ENCODE measurements at regions not wholly inside any gene's neighbourhood (a gene's known extent, or its start where the extent isn't known, plus 50 kb on each side); places are given as distances from the start of the nearest gene placed in this dataset.

DNA sequence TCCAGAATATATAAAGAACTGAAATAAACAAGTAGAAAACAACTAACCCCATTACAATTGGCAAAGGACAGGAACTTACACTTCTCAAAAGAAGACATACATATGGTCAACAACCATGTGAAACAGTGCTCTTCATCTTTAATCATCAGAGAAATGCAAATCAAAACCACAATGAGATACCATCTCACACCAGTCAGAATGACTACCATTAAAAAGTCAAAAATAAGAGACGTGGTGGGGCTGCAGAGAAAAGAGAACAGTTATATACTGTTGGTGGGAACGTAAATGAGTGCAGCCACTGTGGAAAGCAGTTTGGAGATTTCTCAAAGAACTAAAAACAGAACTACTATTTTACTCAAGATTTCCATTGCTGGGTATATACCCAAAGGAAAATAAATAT, 1696.3 kb upstream of the TMEFF2 start:
- Histone ChIP-seq H3K36me3 (ENCODE audit: control insufficient read depth in 4 of 4, insufficient read depth in 4 of 4, low read length in 3 of 4) (no peaks in the 10 kb centered on the region), H3K4me1 (ENCODE audit: control extremely low read depth in 1 of 4, control insufficient read depth in 4 of 4, insufficient read depth in 4 of 4, low read length in 3 of 4) (no peaks in the 10 kb centered on the region), H3K27ac (ENCODE audit: insufficient read depth in 1 of 2, low read depth in 1 of 2, low read length in 2 of 2, poor library complexity in 1 of 2, severe bottlenecking in 2 of 2) (no peak overlapping the region), H3K4me3 (ENCODE audit: control insufficient read depth in 1 of 7, extremely low read depth in 1 of 7, insufficient read depth in 4 of 7, low read depth in 2 of 7, low read length in 6 of 7) (no peak overlapping the region), H3K9me3 (ENCODE audit: control extremely low read depth in 1 of 5, control insufficient read depth in 4 of 5, insufficient read depth in 2 of 5, low read depth in 1 of 5, low read length in 4 of 5) (no peaks in the 10 kb centered on the region), H3K27me3 (replicated peaks in 2 of 5; ENCODE audit: control insufficient read depth in 4 of 5, insufficient read depth in 5 of 5, low read length in 4 of 5) (no peaks in the 10 kb centered on the region)
- ChIA-PET CTCF (no interaction called here), POLR2A (no interaction called here)
- WGBS (ENCODE audit: insufficient coverage), result no CpG with 5 or more reads among the region's 2 CpGs
- no peak for DNase-seq

DNA sequence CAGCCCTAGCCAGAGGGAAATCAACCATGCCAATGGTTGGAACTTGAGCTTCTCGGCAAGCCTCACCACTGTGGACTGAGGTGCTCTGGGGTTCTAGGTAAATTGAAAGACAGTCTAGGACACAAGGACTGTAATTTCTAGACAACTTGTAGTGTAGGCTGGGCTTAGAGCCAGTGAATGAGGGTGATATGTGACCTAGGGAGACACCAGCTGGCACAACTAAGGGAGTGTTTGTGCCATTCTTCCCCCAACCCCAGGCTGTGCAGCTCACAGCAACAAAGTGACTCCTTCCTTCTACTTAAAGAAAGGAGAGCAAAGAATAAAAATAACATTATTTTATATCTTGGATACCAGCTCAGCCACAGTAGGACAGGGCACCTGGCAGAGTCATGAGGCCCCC, 1690.7 kb upstream of the TMEFF2 start:
- Histone ChIP-seq H3K9me3 (ENCODE audit: control extremely low read depth in 1 of 5, control insufficient read depth in 4 of 5, insufficient read depth in 2 of 5, low read depth in 1 of 5, low read length in 4 of 5) (peaks cover 0 to 5% (median 0%) of the 10 kb centered on the region in 5 experiments), H3K4me1 (ENCODE audit: control extremely low read depth in 1 of 4, control insufficient read depth in 4 of 4, insufficient read depth in 4 of 4, low read length in 3 of 4) (no peaks in the 10 kb centered on the region), H3K27ac (ENCODE audit: insufficient read depth in 1 of 2, low read depth in 1 of 2, low read length in 2 of 2, poor library complexity in 1 of 2, severe bottlenecking in 2 of 2) (no peak overlapping the region), H3K27me3 (replicated peaks in 2 of 5; ENCODE audit: control insufficient read depth in 4 of 5, insufficient read depth in 5 of 5, low read length in 4 of 5) (no peaks in the 10 kb centered on the region), H3K4me3 (ENCODE audit: control insufficient read depth in 1 of 7, extremely low read depth in 1 of 7, insufficient read depth in 4 of 7, low read depth in 2 of 7, low read length in 6 of 7) (no peak overlapping the region), H3K36me3 (ENCODE audit: control insufficient read depth in 4 of 4, insufficient read depth in 4 of 4, low read length in 3 of 4) (no peaks in the 10 kb centered on the region)
- DNase-seq, result no peak
- ChIA-PET CTCF (no interaction called here), POLR2A (no interaction called here)
- 100% methylated on average over 1 of the region's 1 CpG for WGBS (ENCODE audit: insufficient coverage)

DNA sequence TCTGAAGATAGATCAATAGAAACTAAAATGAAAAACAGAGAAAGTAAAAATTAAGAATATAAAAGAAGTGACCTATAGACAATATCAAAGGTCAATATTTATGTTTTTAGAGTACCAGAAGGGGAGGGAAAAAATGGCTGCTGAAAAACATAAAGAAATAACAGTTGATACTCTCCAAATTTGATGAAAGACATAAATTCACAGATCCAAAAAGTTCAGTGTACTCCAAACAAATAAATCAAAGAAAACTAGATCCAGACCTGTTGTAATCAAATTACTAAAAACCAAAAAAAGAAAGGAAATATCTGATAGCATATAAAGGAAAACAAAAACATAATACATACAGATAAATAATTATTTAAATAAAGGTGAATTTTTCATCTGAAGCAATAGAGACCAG, 1689.1 kb upstream of the TMEFF2 start:
- peaks cover 0 to 7% (median 0%) of the 10 kb centered on the region in 5 experiments for H3K9me3 ChIP-seq (ENCODE audit: control extremely low read depth in 1 of 5, control insufficient read depth in 4 of 5, insufficient read depth in 2 of 5, low read depth in 1 of 5, low read length in 4 of 5)
- POLR2A ChIA-PET, result no interaction called here
- no peak overlapping the region for H3K27ac ChIP-seq (ENCODE audit: insufficient read depth in 1 of 2, low read depth in 1 of 2, low read length in 2 of 2, poor library complexity in 1 of 2, severe bottlenecking in 2 of 2)
- DNase-seq, result no peak
- CTCF ChIA-PET, result no interaction called here
- H3K4me1 ChIP-seq (ENCODE audit: control extremely low read depth in 1 of 4, control insufficient read depth in 4 of 4, insufficient read depth in 4 of 4, low read length in 3 of 4), result no peaks in the 10 kb centered on the region
- H3K36me3 ChIP-seq (ENCODE audit: control insufficient read depth in 4 of 4, insufficient read depth in 4 of 4, low read length in 3 of 4), result no peaks in the 10 kb centered on the region
- H3K27me3 ChIP-seq (replicated peaks in 2 of 5; ENCODE audit: control insufficient read depth in 4 of 5, insufficient read depth in 5 of 5, low read length in 4 of 5), result no peaks in the 10 kb centered on the region
- no peak overlapping the region for H3K4me3 ChIP-seq (ENCODE audit: control insufficient read depth in 1 of 7, extremely low read depth in 1 of 7, insufficient read depth in 4 of 7, low read depth in 2 of 7, low read length in 6 of 7)

DNA sequence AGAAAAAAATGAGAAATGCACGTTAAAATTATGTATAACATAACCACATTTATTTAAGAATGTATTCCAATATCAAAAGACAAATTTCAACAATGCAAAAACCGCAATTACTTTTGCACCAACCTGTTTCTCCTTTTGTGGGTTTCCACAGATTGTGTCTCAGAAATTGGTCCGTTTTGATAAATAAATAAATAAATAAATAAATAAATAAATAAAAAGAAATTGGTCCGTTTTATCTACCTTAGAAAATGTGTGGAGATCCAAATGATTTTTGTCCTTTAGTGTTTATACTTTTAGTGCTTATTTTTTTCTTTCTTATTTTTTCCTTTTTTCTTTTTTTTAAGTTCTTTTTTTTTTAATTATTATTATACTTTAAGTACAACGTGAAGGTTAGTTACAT, 1682.2 kb upstream of the TMEFF2 start:
- H3K27me3 ChIP-seq (replicated peaks in 2 of 5; ENCODE audit: control insufficient read depth in 4 of 5, insufficient read depth in 5 of 5, low read length in 4 of 5), result no peaks in the 10 kb centered on the region
- H3K27ac ChIP-seq (ENCODE audit: insufficient read depth in 1 of 2, low read depth in 1 of 2, low read length in 2 of 2, poor library complexity in 1 of 2, severe bottlenecking in 2 of 2), result no peak overlapping the region
- H3K9me3 ChIP-seq (ENCODE audit: control extremely low read depth in 1 of 5, control insufficient read depth in 4 of 5, insufficient read depth in 2 of 5, low read depth in 1 of 5, low read length in 4 of 5), result peaks cover 0 to 4% (median 1%) of the 10 kb centered on the region in 5 experiments
- H3K36me3 ChIP-seq (ENCODE audit: control insufficient read depth in 4 of 4, insufficient read depth in 4 of 4, low read length in 3 of 4), result no peaks in the 10 kb centered on the region
- H3K4me3 ChIP-seq (ENCODE audit: control insufficient read depth in 1 of 7, extremely low read depth in 1 of 7, insufficient read depth in 4 of 7, low read depth in 2 of 7, low read length in 6 of 7), result no peak overlapping the region
- H3K4me1 ChIP-seq (ENCODE audit: control extremely low read depth in 1 of 4, control insufficient read depth in 4 of 4, insufficient read depth in 4 of 4, low read length in 3 of 4), result no peaks in the 10 kb centered on the region
- no peak for DNase-seq
- POLR2A ChIA-PET, result no interaction called here
- no CpG with 5 or more reads among the region's 5 CpGs for WGBS (ENCODE audit: insufficient coverage)
- CTCF ChIA-PET, result no interaction called here

DNA sequence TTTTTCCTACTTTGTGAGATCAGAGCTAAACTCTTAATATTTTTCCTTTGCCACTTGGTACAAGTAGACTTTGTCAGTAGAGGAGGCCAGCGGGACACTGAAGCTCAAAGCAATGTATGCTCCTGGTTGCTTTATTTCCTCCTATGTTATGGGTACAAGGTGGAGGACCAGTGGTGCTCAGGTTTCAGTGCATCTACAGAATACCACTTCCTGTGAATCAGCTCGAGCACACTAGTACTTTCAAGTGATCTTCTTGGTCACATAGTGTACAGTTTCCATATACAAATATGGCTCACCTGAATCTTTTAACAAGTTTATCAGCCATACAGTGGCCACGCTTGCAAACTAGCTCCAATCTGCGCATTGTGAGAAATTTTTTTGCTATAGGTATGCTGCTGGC, 1674.8 kb upstream of the TMEFF2 start:
- no peaks in the 10 kb centered on the region for H3K27me3 ChIP-seq (replicated peaks in 2 of 5; ENCODE audit: control insufficient read depth in 4 of 5, insufficient read depth in 5 of 5, low read length in 4 of 5)
- CTCF ChIA-PET, result no interaction called here
- H3K36me3 ChIP-seq (ENCODE audit: control insufficient read depth in 4 of 4, insufficient read depth in 4 of 4, low read length in 3 of 4), result no peaks in the 10 kb centered on the region
- WGBS (ENCODE audit: insufficient coverage), result 50% methylated on average over 2 of the region's 4 CpGs
- H3K9me3 ChIP-seq (ENCODE audit: control extremely low read depth in 1 of 5, control insufficient read depth in 4 of 5, insufficient read depth in 2 of 5, low read depth in 1 of 5, low read length in 4 of 5), result peaks cover 0 to 3% (median under 1%) of the 10 kb centered on the region in 5 experiments
- no peak for DNase-seq
- no peak overlapping the region for H3K27ac ChIP-seq (ENCODE audit: insufficient read depth in 1 of 2, low read depth in 1 of 2, low read length in 2 of 2, poor library complexity in 1 of 2, severe bottlenecking in 2 of 2)
- POLR2A ChIA-PET, result no interaction called here
- H3K4me3 ChIP-seq (ENCODE audit: control insufficient read depth in 1 of 7, extremely low read depth in 1 of 7, insufficient read depth in 4 of 7, low read depth in 2 of 7, low read length in 6 of 7), result no peak overlapping the region
- H3K4me1 ChIP-seq (ENCODE audit: control extremely low read depth in 1 of 4, control insufficient read depth in 4 of 4, insufficient read depth in 4 of 4, low read length in 3 of 4), result no peaks in the 10 kb centered on the region

DNA sequence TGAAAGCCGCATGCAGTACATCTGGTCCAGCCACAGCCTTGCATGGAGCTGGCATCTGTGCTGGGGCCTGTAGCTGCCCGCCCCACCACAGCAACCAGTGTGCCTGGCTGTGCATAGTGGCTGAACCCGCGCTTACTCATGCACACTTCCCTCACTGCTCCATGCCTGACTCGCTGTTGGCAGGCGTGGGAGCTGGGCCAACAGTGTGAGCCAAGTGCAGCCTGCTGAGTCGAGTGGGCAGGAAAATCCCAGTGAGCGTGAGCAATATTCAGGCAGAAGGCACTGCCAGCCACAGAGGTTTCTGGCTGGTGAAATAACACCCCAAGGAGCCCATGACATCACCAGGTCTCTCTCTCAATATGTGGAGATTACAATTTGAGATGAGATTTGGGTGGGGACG, 1674.1 kb upstream of the TMEFF2 start:
- DNase-seq, result no peak
- ChIA-PET POLR2A (no interaction called here), CTCF (no interaction called here)
- 85% methylated on average over 8 of the region's 9 CpGs for WGBS (ENCODE audit: insufficient coverage)
- no peaks in the 10 kb centered on the region for H3K4me1 ChIP-seq (ENCODE audit: control extremely low read depth in 1 of 4, control insufficient read depth in 4 of 4, insufficient read depth in 4 of 4, low read length in 3 of 4)
- no peaks in the 10 kb centered on the region for H3K36me3 ChIP-seq (ENCODE audit: control insufficient read depth in 4 of 4, insufficient read depth in 4 of 4, low read length in 3 of 4)
- H3K27ac ChIP-seq (ENCODE audit: insufficient read depth in 1 of 2, low read depth in 1 of 2, low read length in 2 of 2, poor library complexity in 1 of 2, severe bottlenecking in 2 of 2), result no peak overlapping the region
- no peak overlapping the region for H3K4me3 ChIP-seq (ENCODE audit: control insufficient read depth in 1 of 7, extremely low read depth in 1 of 7, insufficient read depth in 4 of 7, low read depth in 2 of 7, low read length in 6 of 7)
- no peaks in the 10 kb centered on the region for H3K27me3 ChIP-seq (replicated peaks in 2 of 5; ENCODE audit: control insufficient read depth in 4 of 5, insufficient read depth in 5 of 5, low read length in 4 of 5)
- H3K9me3 ChIP-seq (ENCODE audit: control extremely low read depth in 1 of 5, control insufficient read depth in 4 of 5, insufficient read depth in 2 of 5, low read depth in 1 of 5, low read length in 4 of 5), result peaks cover 0 to 3% (median 0%) of the 10 kb centered on the region in 5 experiments

DNA sequence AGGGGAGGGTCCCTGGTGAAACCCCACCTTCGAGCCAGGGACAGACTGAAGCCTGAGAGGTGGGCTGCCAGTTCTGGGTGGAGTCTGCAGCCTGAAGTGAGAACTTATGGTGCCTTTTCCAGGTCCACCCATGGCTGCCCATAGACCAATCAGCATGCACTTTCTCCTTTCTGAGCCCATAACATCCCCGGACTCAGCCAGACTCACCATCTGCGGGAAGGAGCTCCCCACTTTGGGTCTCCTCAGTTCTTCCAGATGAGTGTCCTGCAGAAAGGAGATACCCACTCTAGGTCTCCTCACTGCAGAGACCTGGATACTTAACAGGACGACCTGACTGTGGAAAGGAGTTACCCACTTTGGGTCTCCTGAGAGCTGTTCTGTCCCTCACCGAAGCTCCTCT, 1673.4 kb upstream of the TMEFF2 start:
- H3K27me3 ChIP-seq (replicated peaks in 2 of 5; ENCODE audit: control insufficient read depth in 4 of 5, insufficient read depth in 5 of 5, low read length in 4 of 5), result no peaks in the 10 kb centered on the region
- POLR2A ChIA-PET, result no interaction called here
- no peaks in the 10 kb centered on the region for H3K36me3 ChIP-seq (ENCODE audit: control insufficient read depth in 4 of 4, insufficient read depth in 4 of 4, low read length in 3 of 4)
- peaks cover 0 to 3% (median 0%) of the 10 kb centered on the region in 5 experiments for H3K9me3 ChIP-seq (ENCODE audit: control extremely low read depth in 1 of 5, control insufficient read depth in 4 of 5, insufficient read depth in 2 of 5, low read depth in 1 of 5, low read length in 4 of 5)
- no peaks in the 10 kb centered on the region for H3K4me1 ChIP-seq (ENCODE audit: control extremely low read depth in 1 of 4, control insufficient read depth in 4 of 4, insufficient read depth in 4 of 4, low read length in 3 of 4)
- no peak for DNase-seq
- H3K27ac ChIP-seq (ENCODE audit: insufficient read depth in 1 of 2, low read depth in 1 of 2, low read length in 2 of 2, poor library complexity in 1 of 2, severe bottlenecking in 2 of 2), result no peak overlapping the region
- H3K4me3 ChIP-seq (ENCODE audit: control insufficient read depth in 1 of 7, extremely low read depth in 1 of 7, insufficient read depth in 4 of 7, low read depth in 2 of 7, low read length in 6 of 7), result no peak overlapping the region
- 94% methylated on average over 4 of the region's 5 CpGs for WGBS (ENCODE audit: insufficient coverage)
- CTCF ChIA-PET, result no interaction called here

DNA sequence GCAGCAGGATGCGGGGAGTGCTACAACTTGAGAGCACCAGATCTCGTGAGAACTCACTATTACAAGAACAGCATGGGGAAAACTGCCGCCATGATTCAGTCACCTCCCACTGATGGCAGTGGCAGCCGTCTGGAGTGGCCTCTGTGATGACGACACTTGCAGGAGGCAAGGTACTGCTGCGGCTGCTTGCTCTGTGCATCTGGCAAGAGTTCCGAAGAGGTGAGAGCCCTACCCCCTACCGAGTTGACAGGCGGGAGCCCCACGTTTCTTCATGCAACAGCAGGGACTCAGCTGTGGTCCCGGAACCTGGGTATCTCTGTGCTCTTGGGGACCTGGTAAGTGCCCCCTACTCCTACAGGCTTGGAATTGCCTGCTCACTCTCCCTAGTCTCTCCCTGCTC, 1672.7 kb upstream of the TMEFF2 start:
- Histone ChIP-seq H3K27me3 (replicated peaks in 2 of 5; ENCODE audit: control insufficient read depth in 4 of 5, insufficient read depth in 5 of 5, low read length in 4 of 5) (no peaks in the 10 kb centered on the region), H3K4me1 (ENCODE audit: control extremely low read depth in 1 of 4, control insufficient read depth in 4 of 4, insufficient read depth in 4 of 4, low read length in 3 of 4) (no peaks in the 10 kb centered on the region), H3K4me3 (ENCODE audit: control insufficient read depth in 1 of 7, extremely low read depth in 1 of 7, insufficient read depth in 4 of 7, low read depth in 2 of 7, low read length in 6 of 7) (no peak overlapping the region), H3K27ac (ENCODE audit: insufficient read depth in 1 of 2, low read depth in 1 of 2, low read length in 2 of 2, poor library complexity in 1 of 2, severe bottlenecking in 2 of 2) (no peak overlapping the region), H3K36me3 (ENCODE audit: control insufficient read depth in 4 of 4, insufficient read depth in 4 of 4, low read length in 3 of 4) (no peaks in the 10 kb centered on the region), H3K9me3 (ENCODE audit: control extremely low read depth in 1 of 5, control insufficient read depth in 4 of 5, insufficient read depth in 2 of 5, low read depth in 1 of 5, low read length in 4 of 5) (peaks cover 0 to 3% (median 0%) of the 10 kb centered on the region in 5 experiments)
- DNase-seq, result no peak
- CTCF ChIA-PET, result no interaction called here
- 92% methylated on average over 11 of the region's 11 CpGs for WGBS (ENCODE audit: insufficient coverage)
- POLR2A ChIA-PET, result no interaction called here

Measured in common myeloid progenitor, CD34-positive (primary cell).